Astrocyte of the hippocampus (primary cell): ENCODE measurements at regions not wholly inside any gene's neighbourhood (a gene's known extent, or its start where the extent isn't known, plus 50 kb on each side); places are given as distances from the start of the nearest gene placed in this dataset.
"Not testable (repeated sequence)": the region's sequence is repeated elsewhere in the genome, so short reads cannot be mapped to it uniquely, and the experiment has no call there.

Experiments
- DNase-seq: peaks from one replicate; pipeline ENCODE4 v3.0.0; 2011; ENCODE audit warnings: low read depth, low spot score

DNA sequence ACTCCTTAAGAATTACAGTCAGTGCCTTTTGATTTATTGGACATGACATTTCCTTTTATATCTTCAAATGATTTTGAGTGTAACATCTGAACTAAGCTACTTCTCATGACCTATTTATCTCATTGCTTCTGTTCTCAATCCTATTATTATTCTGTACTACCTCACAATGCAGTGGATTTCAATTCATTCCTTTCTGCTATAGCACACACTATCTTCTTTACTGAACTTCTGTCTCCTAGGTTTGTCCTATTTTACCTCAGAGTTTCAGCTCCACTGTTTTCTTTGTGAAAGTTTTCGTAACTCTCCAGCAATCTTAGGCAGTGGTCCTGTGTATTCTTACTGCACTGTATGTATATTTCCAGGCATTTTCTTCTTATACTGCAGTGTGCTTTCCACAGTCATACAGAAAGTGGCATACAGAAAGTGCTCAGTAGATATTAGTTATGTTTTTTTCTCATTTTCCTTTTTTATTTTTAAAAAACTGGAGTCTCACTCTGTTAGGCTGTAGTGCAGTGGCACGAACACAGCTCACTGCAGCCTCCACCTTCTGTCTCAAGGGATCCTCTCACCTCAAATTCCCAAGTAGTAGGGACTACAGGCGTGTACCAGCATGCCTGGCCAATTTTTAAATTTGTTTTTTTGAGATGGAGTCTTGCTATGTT lies 368.6 kb upstream of the RGS6 start:
- DNase-seq, result no peak

DNA sequence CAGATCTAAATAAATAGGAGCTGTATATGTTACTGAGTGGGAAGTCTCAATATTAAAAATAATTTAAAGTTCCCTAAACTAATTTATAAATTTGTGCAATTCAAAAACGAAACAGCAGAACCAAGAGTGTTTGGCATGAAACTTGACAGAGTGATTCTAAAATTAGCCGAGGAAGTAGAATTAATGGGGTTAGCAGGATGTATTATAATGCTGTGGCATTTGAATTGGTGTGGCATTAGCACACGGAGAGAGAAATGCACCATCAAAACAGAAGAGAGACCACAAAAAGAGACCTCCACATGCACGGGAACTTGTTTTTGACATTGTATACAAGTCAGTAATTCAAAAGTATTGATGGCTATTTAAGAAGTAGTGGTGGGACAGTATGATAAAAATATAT lies 366.0 kb upstream of the RGS6 start:
- peak; percentile 34 for DNase-seq

DNA sequence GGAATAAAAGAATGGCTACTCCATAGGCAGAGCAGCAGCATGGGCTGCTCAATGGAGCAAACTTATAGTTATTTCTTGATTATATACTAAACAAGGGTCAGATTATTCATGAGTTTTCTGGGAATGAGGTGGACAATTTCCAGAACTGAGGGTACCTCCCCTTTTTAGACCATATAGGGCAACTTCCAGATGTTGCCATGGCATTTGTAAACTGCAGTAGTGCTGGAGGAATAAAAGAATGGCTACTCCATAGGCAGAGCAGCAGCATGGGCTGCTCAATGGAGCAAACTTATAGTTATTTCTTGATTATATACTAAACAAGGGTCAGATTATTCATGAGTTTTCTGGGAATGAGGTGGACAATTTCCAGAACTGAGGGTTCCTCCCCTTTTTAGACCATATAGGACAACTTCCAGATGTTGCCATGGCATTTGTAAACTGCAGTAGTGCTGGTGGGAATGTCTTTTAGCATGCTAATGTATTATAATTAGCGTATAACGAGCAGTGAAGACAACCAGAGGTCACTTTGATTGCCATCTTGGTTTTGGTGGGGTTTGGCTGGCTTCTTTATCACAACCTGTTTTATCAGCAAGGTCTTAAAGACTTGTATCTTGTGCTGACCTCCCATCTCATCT lies 364.6 kb upstream of the RGS6 start:
- not testable (repeated sequence) for DNase-seq

GRCh38 chr14:71574976-71575375 lies 357.3 kb upstream of the RGS6 start:
- DNase-seq, result peak; percentile 80

GRCh38 chr14:71576472-71576871 lies 355.8 kb upstream of the RGS6 start:
- DNase-seq, result no peak

- no peak for DNase-seq
Measured at GRCh38 chr14:71579331-71579730, 352.9 kb upstream of the RGS6 start.

- DNase-seq, result peak; percentile 36
Measured at GRCh38 chr14:71582705-71583104, 349.5 kb upstream of the RGS6 start.

GRCh38 chr14:71583194-71583593 lies 349.0 kb upstream of the RGS6 start:
- DNase-seq, result peak; percentile 27

GRCh38 chr14:71583705-71584104 lies 348.5 kb upstream of the RGS6 start:
- no peak for DNase-seq

DNA sequence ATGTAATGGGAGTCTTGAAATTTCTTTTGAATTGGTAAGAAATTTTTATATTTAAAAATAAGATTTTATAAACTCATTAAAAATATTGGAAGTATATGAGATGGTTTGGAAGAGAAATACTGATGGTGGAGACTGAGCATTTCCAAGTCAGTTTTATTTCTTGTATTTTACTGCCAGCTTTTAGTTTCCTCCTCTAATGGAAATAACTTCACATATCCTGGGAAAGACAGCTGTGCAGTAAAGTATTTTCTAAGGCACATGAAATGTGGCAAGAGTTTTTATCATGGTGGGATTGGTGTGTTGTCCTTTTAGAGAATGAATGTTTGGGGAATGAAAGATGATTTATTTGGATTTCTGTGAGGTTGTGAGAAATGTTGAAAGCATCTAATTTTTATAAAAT lies 346.9 kb upstream of the RGS6 start:
- DNase-seq, result no peak

- peak; percentile 58 for DNase-seq
Measured at GRCh38 chr14:71586131-71586897, 345.9 kb upstream of the RGS6 start.

GRCh38 chr14:71588028-71588427 lies 344.2 kb upstream of the RGS6 start:
- peak; percentile 77 for DNase-seq

- no peak for DNase-seq
Measured at GRCh38 chr14:71588576-71589215, 343.5 kb upstream of the RGS6 start.

- no peak for DNase-seq
Measured at GRCh38 chr14:71589609-71590008, 342.6 kb upstream of the RGS6 start.

DNA sequence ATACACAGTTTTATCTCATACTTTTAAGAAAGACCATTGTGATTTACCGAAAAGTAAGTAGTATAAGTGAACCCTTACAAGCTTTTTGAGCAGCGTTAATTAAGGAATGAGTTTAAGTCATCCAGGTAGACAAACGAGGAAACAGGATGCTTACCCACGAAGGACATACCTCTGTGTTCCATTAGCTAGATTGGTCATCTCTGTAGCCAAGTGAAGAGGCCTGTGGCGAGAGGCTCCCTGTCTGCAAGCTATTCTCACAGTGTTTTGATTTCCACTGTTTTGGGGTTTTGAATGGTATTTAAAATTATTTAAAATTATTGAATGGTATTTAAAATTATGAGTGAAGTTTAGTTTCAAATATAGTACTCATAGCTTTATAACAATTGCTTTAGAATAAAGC lies 342.1 kb upstream of the RGS6 start:
- no peak for DNase-seq

GRCh38 chr14:71591231-71591630 lies 341.0 kb upstream of the RGS6 start:
- DNase-seq, result no peak

GRCh38 chr14:71591929-71592328 lies 340.3 kb upstream of the RGS6 start:
- peak; percentile 73 for DNase-seq

DNA sequence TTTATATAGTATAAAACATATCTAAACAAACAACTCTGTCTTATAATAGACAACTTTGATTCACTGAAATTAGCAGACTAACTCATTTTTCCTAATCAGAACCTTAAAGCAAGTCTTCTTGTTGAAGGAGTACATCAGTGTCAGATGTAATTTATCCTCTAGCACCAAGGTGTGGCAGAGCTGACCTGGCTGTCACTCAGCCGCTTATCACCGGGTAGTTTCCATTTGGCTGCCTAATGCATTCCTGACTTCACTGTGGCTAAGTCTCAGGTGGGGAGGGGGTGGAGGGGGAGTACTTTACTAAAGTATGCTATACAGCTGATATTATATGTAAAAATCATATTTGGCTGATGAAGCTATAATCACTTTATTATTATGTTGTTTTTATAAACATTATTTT lies 339.9 kb upstream of the RGS6 start:
- peak; percentile 52 for DNase-seq

DNA sequence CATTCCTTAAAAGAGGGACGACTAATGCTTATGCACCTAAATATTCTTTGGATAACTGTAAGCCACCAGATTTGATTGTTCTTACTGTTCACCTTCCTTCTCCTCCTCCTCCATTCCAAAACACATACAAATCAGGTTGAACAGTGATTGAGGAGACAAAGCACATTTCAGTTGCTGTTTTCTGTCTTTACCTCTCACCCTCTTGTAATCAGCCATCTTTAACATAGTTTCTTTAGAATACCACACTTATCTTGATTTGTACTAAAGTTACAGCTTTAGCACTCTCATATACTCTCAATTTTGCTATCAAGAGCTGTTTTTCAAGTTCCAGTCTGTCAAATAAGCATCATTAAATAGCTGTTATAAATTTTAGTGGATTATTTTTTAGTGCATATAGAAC lies 338.3 kb upstream of the RGS6 start:
- DNase-seq, result no peak

GRCh38 chr14:71594821-71595220 lies 337.4 kb upstream of the RGS6 start:
- peak; percentile 16 for DNase-seq

DNA sequence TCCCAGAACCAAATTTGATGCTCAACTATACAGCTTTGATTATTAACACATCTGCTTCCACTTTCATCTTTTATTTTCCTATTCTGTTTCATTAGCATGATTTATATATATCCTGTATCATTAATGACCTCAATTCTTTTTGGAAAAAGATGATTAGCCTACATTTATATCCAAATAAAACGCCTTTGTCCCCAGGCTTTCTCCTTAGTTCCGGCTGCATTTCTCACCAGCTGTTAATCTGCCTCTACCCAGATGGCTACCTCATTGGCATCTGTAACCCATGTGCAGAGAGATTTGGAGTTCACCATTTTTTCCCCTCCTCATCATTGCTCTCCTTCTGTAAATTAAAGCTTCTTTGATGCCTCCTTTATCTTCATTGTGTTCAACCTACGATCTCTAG lies 336.8 kb upstream of the RGS6 start:
- no peak for DNase-seq

- DNase-seq, result no peak
Measured at GRCh38 chr14:71597287-71597920, 334.8 kb upstream of the RGS6 start.
